ENCODE measurements at regions not wholly inside any gene's neighbourhood (a gene's known extent, or its start where the extent isn't known, plus 50 kb on each side); places are given as distances from the start of the nearest gene placed in this dataset.
"Not testable (repeated sequence)": the region's sequence is repeated elsewhere in the genome, so short reads cannot be mapped to it uniquely, and the experiment has no call there.

DNA sequence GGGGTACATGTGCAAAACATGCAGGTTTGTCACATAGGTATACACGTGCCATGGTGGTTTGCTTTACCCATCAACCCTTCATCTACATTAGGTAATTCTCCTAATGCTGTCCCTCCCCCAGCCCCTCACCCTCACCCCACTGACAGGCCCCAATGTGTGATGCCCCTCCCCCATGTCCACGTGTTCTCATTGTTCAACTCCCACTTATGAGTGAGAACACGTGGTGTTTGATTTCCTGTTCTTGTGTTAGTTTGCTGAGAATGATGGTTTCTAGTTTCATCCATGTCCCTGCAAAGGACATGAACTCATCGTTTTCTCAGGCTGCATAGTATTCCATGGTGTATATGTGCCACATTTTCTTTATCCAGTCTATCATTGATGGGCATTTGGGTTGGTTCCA lies 232.9 kb upstream of the RASGRP1 start:
- not testable (repeated sequence) for H3K4me1 ChIP-seq (ENCODE audit: control insufficient read depth, insufficient read depth, low read length); H3K9me3 ChIP-seq (ENCODE audit: control insufficient read depth, low read length); H3K4me3 ChIP-seq (ENCODE audit: insufficient read depth, low read depth, low read length); H3K27me3 ChIP-seq (ENCODE audit: control insufficient read depth, insufficient read depth, low read length, poor library complexity, severe bottlenecking); H3K27ac ChIP-seq (ENCODE audit: insufficient read depth, low read depth, low read length, poor library complexity, severe bottlenecking); H3K36me3 ChIP-seq (ENCODE audit: control insufficient read depth, insufficient read depth, low read length)
- WGBS, 2 experiments, result 96 to 100% methylated on average over 2 to 4 of the region's 4 CpGs

DNA sequence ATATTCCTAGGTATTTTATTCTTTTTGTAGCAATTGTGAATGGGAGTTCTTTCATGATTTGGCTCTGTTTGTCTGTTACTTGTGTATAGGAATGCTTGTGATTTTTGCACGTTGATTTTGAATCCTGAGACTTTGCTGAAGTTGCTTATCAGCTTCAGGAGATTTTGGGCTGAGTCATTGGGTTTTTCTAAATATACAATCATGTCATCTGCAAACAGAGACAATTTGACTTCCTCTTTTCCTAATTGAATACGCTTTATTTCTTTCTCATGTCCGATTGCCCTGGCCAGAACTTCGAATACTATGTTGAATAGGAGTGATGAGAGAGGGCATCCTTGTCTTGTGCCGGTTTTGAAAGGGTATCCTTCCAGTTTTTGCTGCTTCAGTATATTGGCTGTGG lies 234.6 kb upstream of the RASGRP1 start:
- H3K4me3 ChIP-seq (ENCODE audit: insufficient read depth, low read depth, low read length); H3K4me1 ChIP-seq (ENCODE audit: control insufficient read depth, insufficient read depth, low read length); H3K9me3 ChIP-seq (ENCODE audit: control insufficient read depth, low read length); H3K36me3 ChIP-seq (ENCODE audit: control insufficient read depth, insufficient read depth, low read length); H3K27me3 ChIP-seq (ENCODE audit: control insufficient read depth, insufficient read depth, low read length, poor library complexity, severe bottlenecking); H3K27ac ChIP-seq (ENCODE audit: insufficient read depth, low read depth, low read length, poor library complexity, severe bottlenecking): not testable (repeated sequence)
- 89 to 94% methylated on average over 5 of the region's 5 CpGs for WGBS, 2 experiments

- no peaks in the 10 kb centered on the region for H3K36me3 ChIP-seq (ENCODE audit: control insufficient read depth, insufficient read depth, low read length)
- H3K9me3 ChIP-seq (ENCODE audit: control insufficient read depth, low read length), result no peaks in the 10 kb centered on the region
- H3K4me1 ChIP-seq (ENCODE audit: control insufficient read depth, insufficient read depth, low read length), result no peaks in the 10 kb centered on the region
- no peaks in the 10 kb centered on the region for H3K27me3 ChIP-seq (ENCODE audit: control insufficient read depth, insufficient read depth, low read length, poor library complexity, severe bottlenecking)
- no peak overlapping the region for H3K27ac ChIP-seq (ENCODE audit: insufficient read depth, low read depth, low read length, poor library complexity, severe bottlenecking)
- H3K4me3 ChIP-seq (ENCODE audit: insufficient read depth, low read depth, low read length), result no peak overlapping the region
Measured at GRCh38 chr15:38809621-38810020, 245.0 kb upstream of the RASGRP1 start.

DNA sequence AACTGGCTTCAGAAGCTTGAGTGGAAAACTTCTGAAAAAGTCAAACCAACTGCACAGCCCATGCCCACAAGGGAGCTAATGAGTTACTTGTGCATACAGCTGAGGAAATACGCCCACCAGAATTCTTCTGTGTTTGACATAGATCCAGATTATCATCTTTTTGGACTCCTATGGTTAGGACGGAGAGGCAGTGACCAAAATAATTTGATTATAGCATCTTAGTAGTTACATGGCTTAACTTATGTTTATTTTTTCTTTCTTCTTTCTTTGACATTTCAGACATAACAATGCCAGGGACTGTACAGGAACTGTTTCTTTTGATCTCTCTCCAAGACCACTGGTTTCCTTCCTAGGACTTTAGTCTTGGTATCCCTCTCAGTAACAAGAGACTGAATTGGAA lies 246.1 kb upstream of the RASGRP1 start:
- no peaks in the 10 kb centered on the region for H3K4me1 ChIP-seq (ENCODE audit: control insufficient read depth, insufficient read depth, low read length)
- H3K4me3 ChIP-seq (ENCODE audit: insufficient read depth, low read depth, low read length), result no peak overlapping the region
- no peak overlapping the region for H3K27ac ChIP-seq (ENCODE audit: insufficient read depth, low read depth, low read length, poor library complexity, severe bottlenecking)
- no peaks in the 10 kb centered on the region for H3K36me3 ChIP-seq (ENCODE audit: control insufficient read depth, insufficient read depth, low read length)
- WGBS, 2 experiments, result 94 to 100% methylated on average over 2 of the region's 2 CpGs
- no peaks in the 10 kb centered on the region for H3K27me3 ChIP-seq (ENCODE audit: control insufficient read depth, insufficient read depth, low read length, poor library complexity, severe bottlenecking)
- H3K9me3 ChIP-seq (ENCODE audit: control insufficient read depth, low read length), result no peaks in the 10 kb centered on the region

- peaks cover 12% of the 10 kb centered on the region for H3K4me1 ChIP-seq (ENCODE audit: control insufficient read depth, insufficient read depth, low read length)
- not testable (repeated sequence) for H3K36me3 ChIP-seq (ENCODE audit: control insufficient read depth, insufficient read depth, low read length); H3K27me3 ChIP-seq (ENCODE audit: control insufficient read depth, insufficient read depth, low read length, poor library complexity, severe bottlenecking); H3K4me3 ChIP-seq (ENCODE audit: insufficient read depth, low read depth, low read length); H3K9me3 ChIP-seq (ENCODE audit: control insufficient read depth, low read length); H3K27ac ChIP-seq (ENCODE audit: insufficient read depth, low read depth, low read length, poor library complexity, severe bottlenecking)
- WGBS, 2 experiments, result 88 to 89% methylated on average over 1 of the region's 1 CpG
Measured at GRCh38 chr15:38814254-38814653, 249.6 kb upstream of the RASGRP1 start.

- Histone ChIP-seq H3K4me3 (ENCODE audit: insufficient read depth, low read depth, low read length) (no peak overlapping the region), H3K4me1 (ENCODE audit: control insufficient read depth, insufficient read depth, low read length) (peaks cover 14% of the 10 kb centered on the region), H3K27me3 (ENCODE audit: control insufficient read depth, insufficient read depth, low read length, poor library complexity, severe bottlenecking) (no peaks in the 10 kb centered on the region), H3K9me3 (ENCODE audit: control insufficient read depth, low read length) (no peaks in the 10 kb centered on the region), H3K36me3 (ENCODE audit: control insufficient read depth, insufficient read depth, low read length) (no peaks in the 10 kb centered on the region), H3K27ac (ENCODE audit: insufficient read depth, low read depth, low read length, poor library complexity, severe bottlenecking) (no peak overlapping the region)
- WGBS, 2 experiments, result 100% methylated on average over 1 of the region's 1 CpG; no CpG with 5 or more reads in 1 of the 2 experiments
Measured at GRCh38 chr15:38814891-38815290, 250.3 kb upstream of the RASGRP1 start.

DNA sequence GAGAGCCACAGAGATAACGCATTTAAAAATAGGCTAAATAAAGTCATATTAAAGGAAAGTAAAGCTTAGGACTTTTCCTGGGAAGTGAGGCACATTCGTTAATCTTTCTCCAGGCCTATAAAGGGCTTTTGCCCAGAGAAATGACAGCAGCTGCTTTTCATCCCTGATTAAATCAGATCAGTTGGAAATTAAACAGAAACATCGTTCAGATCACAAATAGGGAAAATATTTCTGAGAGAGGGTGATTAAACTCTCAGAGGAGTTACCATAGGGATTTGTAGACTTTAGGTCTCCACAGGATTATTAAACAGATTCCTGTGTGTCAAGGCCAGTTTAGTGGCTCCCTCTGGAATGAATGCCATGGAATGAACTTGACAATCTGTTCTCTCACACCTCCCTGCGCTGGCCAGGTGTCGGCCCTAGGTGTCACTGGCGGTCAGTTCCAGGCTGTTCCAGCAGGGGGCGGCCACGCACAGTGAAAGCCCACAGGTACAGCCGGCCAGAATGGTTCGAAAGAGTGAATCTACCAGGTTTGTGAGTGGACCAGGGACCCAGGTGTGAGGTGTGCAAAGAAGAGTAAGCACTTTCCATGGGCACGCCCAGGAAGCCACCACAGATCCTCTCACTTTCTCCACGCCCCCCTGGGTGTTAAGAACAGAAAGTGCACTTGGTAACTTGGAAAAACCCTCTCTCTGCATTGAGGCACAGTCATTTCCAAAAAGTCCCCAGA lies 253.0 kb upstream of the RASGRP1 start:
- Histone ChIP-seq H3K4me3 (ENCODE audit: insufficient read depth, low read depth, low read length) (no peak overlapping the region), H3K36me3 (ENCODE audit: control insufficient read depth, insufficient read depth, low read length) (no peaks in the 10 kb centered on the region), H3K27ac (ENCODE audit: insufficient read depth, low read depth, low read length, poor library complexity, severe bottlenecking) (no peak overlapping the region), H3K27me3 (ENCODE audit: control insufficient read depth, insufficient read depth, low read length, poor library complexity, severe bottlenecking) (no peaks in the 10 kb centered on the region), H3K4me1 (ENCODE audit: control insufficient read depth, insufficient read depth, low read length) (peaks cover 14% of the 10 kb centered on the region), H3K9me3 (ENCODE audit: control insufficient read depth, low read length) (no peaks in the 10 kb centered on the region)
- WGBS, 2 experiments, result 27 to 29% methylated on average over 12 of the region's 12 CpGs

DNA sequence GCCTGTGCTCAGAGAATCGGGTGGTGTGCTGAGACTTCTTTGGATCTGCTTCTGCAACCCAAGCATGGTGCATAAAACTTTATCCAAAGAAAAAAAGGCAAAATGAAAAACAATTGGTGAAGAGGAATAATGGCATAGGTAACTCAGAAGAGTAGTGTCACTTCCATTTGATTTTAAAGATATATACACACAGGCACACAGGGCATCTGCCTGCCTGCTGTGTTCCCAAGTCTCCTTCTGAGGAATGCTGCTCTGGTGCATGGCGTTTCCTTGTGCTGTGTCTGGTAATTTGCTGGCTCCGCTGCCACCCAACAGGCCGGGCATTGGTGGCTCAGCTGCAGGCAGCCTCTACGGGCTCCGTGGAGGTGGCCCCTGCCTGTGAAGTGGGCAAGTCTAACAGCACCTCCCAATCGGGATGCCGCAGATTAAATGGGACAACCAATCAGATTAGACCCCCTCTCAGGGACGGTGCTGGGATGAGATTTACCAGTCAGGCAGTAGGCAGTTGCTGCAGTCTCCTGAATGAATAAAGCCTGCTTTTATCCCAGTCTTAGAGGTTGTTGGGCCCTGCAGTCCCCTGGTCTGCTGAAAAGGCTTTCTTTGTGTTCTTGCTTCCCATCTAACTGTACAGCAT lies 253.7 kb upstream of the RASGRP1 start:
- no peak overlapping the region for H3K27ac ChIP-seq (ENCODE audit: insufficient read depth, low read depth, low read length, poor library complexity, severe bottlenecking)
- H3K9me3 ChIP-seq (ENCODE audit: control insufficient read depth, low read length), result no peaks in the 10 kb centered on the region
- no peak overlapping the region for H3K4me3 ChIP-seq (ENCODE audit: insufficient read depth, low read depth, low read length)
- H3K36me3 ChIP-seq (ENCODE audit: control insufficient read depth, insufficient read depth, low read length), result no peaks in the 10 kb centered on the region
- H3K4me1 ChIP-seq (ENCODE audit: control insufficient read depth, insufficient read depth, low read length), result peaks cover 14% of the 10 kb centered on the region
- 85 to 86% methylated on average over 9 of the region's 9 CpGs for WGBS, 2 experiments
- no peaks in the 10 kb centered on the region for H3K27me3 ChIP-seq (ENCODE audit: control insufficient read depth, insufficient read depth, low read length, poor library complexity, severe bottlenecking)

GRCh38 chr15:38819387-38819950 lies 254.9 kb upstream of the RASGRP1 start:
- no peak overlapping the region for H3K27ac ChIP-seq (ENCODE audit: insufficient read depth, low read depth, low read length, poor library complexity, severe bottlenecking)
- WGBS, 2 experiments, result 76 to 82% methylated on average over 8 of the region's 8 CpGs

DNA sequence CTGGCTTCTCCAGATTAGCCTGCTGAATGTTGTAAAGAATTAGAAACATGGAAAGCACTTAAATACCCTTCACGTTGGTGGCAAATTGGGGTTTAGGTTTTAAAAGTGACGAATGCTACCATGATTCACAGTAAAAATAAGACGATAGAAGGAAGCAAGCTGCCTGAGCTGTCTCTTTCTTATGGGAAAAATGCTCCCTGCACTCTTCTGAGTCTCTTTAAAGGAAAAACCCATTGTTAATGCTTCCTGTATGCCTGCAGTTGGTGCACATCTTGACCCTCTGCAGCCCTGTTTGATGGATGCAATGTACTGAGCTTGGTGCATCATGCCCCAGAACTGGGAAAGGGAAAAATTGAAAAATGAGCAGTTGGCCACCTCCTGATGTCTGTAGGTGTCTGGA lies 258.6 kb upstream of the RASGRP1 start:
- Histone ChIP-seq H3K4me3 (ENCODE audit: insufficient read depth, low read depth, low read length) (no peak overlapping the region), H3K9me3 (ENCODE audit: control insufficient read depth, low read length) (no peaks in the 10 kb centered on the region)
- 91 to 93% methylated on average over 3 of the region's 3 CpGs for WGBS, 2 experiments

More at GRCh38 chr15:38819387-38819950, 254.9 kb upstream of the RASGRP1 start:
- Histone ChIP-seq H3K36me3 (ENCODE audit: control insufficient read depth, insufficient read depth, low read length) (no peaks in the 10 kb centered on the region), H3K27me3 (ENCODE audit: control insufficient read depth, insufficient read depth, low read length, poor library complexity, severe bottlenecking) (no peaks in the 10 kb centered on the region), H3K4me1 (ENCODE audit: control insufficient read depth, insufficient read depth, low read length) (peaks cover 14% of the 10 kb centered on the region), H3K9me3 (ENCODE audit: control insufficient read depth, low read length) (no peaks in the 10 kb centered on the region), H3K4me3 (ENCODE audit: insufficient read depth, low read depth, low read length) (no peak overlapping the region)

More for the DNA sequence above, 258.6 kb upstream of the RASGRP1 start:
- Histone ChIP-seq H3K4me1 (ENCODE audit: control insufficient read depth, insufficient read depth, low read length) (peaks cover 12% of the 10 kb centered on the region), H3K27ac (ENCODE audit: insufficient read depth, low read depth, low read length, poor library complexity, severe bottlenecking) (no peak overlapping the region), H3K36me3 (ENCODE audit: control insufficient read depth, insufficient read depth, low read length) (no peaks in the 10 kb centered on the region), H3K27me3 (ENCODE audit: control insufficient read depth, insufficient read depth, low read length, poor library complexity, severe bottlenecking) (no peaks in the 10 kb centered on the region)
